Thyroid gland (tissue), 4 donors: ENCODE measurements at regions not wholly inside any gene's neighbourhood (a gene's known extent, or its start where the extent isn't known, plus 50 kb on each side); places are given as distances from the start of the nearest gene placed in this dataset.

Experiments used
- CTCF ChIP-seq, 6 experiments: fragments of 200-600 bp in 3 of 6; fragments of 450-650 bp in 3 of 6; sonication (generic) in 3 of 6; IDR thresholded peaks; one replicate each; pipeline ENCODE4 v1.5.1; 2016 to 2019; ENCODE audit warnings: antibody characterized with exemption in 6 of 6, mild to moderate bottlenecking in 2 of 6, inconsistent platforms in 1 of 6, moderate library complexity in 1 of 6
- POLR2A ChIP-seq, 2 donors: fragments of 450-650 bp; IDR thresholded peaks; one replicate each; pipeline ENCODE4 v1.6.1; 2017; ENCODE audit warnings: antibody characterized with exemption in 2 of 2, mild to moderate bottlenecking in 2 of 2, moderate library complexity in 1 of 2

GRCh38 chr6:839201-839600, 146.3 kb upstream of the EXOC2 start:
- TF ChIP-seq CTCF (IDR thresholded peaks at IDR 0.05): no peak
- TF ChIP-seq POLR2A (IDR thresholded peaks at IDR 0.05): no peak
